ENCODE measurements at regions not wholly inside any gene's neighbourhood (a gene's known extent, or its start where the extent isn't known, plus 50 kb on each side); places are given as distances from the start of the nearest gene placed in this dataset.
"Not testable (repeated sequence)": the region's sequence is repeated elsewhere in the genome, so short reads cannot be mapped to it uniquely, and the experiment has no call there.

DNA sequence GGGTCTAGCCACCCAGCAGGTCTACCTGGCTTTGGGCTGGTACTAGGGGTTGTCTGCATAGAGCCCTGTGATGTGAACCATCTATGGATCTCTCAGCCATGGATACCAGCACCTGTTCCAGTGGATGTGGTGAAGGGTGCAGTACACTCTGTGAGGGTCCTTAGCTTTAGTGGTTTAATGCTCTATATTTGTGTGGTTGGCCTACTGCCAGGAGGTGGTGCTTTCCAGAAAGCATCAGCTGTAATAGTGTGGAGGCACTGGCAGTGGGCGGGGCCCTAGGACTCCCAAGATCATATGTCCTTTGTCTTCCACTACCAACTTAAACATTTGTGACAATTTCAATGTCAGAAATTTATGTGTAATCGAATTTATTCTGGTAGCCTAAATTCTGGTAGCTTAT, 1065.1 kb downstream of the RPIA start:
- H3K36me3 Mint-ChIP-seq (ENCODE audit: low read depth); intact Hi-C loops (cut with micrococcal nuclease); H3K4me1 Mint-ChIP-seq (ENCODE audit: low read depth); H3K4me3 Mint-ChIP-seq; H3K9me3 Mint-ChIP-seq; H3K27ac Mint-ChIP-seq; H3K27me3 Mint-ChIP-seq: not testable (repeated sequence)

DNA sequence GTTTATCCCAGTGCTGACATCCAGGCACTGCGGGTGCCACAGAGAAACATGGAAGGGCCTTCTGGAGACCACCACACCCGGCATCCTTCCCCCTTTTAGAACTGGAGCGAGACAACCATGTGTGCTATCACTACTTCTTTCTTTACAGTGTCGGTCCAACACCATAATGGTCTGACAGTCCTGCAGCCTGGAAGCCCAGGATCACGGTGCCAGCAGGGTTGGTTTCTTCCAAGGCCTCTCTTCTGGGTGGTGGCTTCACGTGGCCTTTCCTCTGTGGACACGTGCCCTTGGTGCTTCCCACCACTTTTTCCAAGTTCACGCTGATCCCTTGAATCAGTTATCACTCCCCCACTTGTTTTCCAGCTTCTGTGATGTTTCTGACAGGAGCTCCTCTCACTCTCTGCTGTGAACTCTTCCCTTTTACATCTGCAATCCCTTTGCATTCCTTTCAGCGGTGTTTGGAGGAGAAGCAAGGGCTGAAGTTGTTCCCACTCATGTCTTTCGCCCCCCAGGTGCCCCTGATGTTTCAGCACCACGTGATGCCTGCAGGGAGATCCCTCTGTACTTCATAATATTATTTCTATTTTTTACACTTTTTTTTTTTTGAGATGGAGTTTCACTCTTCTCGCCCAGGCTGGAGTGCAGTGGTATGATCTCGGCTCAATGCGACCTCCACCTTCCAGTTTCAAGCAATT, 1067.0 kb downstream of the RPIA start:
- H3K36me3 Mint-ChIP-seq (ENCODE audit: low read depth); H3K4me3 Mint-ChIP-seq; H3K4me1 Mint-ChIP-seq (ENCODE audit: low read depth); H3K9me3 Mint-ChIP-seq; H3K27ac Mint-ChIP-seq; H3K27me3 Mint-ChIP-seq; intact Hi-C loops (cut with micrococcal nuclease): not testable (repeated sequence)

DNA sequence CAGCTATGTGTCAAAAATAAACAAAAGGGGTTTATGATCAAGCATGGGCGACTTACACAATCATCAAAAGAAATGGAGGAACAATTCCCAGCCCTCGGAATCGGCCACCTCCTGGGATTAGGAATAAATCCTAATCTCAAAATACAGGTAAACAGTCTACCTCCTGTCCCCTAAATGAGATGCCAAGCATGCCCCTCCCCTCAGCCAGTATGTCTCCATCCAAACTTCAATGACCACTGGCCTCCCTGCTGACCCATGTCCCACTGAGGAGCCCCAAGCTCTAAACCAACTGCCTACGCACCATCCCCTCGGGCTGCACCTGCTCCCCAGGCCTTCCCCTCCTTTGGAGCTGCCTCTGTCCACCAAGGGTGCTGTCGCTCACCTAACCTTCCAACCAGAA, 1069.3 kb downstream of the RPIA start:
- intact Hi-C loops (cut with micrococcal nuclease); H3K36me3 Mint-ChIP-seq (ENCODE audit: low read depth); H3K4me3 Mint-ChIP-seq; H3K27me3 Mint-ChIP-seq; H3K4me1 Mint-ChIP-seq (ENCODE audit: low read depth); H3K27ac Mint-ChIP-seq: not testable (repeated sequence)
- peaks cover 25% of the 10 kb centered on the region for H3K9me3 Mint-ChIP-seq

DNA sequence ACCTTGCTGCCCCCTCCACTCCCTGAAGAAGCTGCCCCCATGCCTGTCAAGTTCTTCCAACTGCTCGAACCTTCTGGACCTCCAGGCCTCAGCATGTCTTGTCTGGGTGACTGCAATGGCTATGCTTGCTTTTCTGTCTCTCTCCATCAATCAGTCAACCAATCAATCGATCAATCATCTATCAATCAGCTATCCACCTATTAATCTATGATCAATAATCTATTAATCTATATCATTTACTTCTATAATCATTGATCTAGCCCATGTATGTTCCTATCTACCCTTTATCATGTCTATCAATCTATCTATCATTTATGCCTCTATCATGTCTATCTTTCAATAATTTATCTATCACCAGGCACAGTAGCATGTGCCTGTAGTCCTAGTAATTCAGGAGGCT, 1069.7 kb downstream of the RPIA start:
- H3K4me1 Mint-ChIP-seq (ENCODE audit: low read depth); H3K27ac Mint-ChIP-seq; intact Hi-C loops (cut with micrococcal nuclease); H3K36me3 Mint-ChIP-seq (ENCODE audit: low read depth); H3K27me3 Mint-ChIP-seq; H3K4me3 Mint-ChIP-seq: not testable (repeated sequence)
- H3K9me3 Mint-ChIP-seq, result peaks cover 25% of the 10 kb centered on the region

DNA sequence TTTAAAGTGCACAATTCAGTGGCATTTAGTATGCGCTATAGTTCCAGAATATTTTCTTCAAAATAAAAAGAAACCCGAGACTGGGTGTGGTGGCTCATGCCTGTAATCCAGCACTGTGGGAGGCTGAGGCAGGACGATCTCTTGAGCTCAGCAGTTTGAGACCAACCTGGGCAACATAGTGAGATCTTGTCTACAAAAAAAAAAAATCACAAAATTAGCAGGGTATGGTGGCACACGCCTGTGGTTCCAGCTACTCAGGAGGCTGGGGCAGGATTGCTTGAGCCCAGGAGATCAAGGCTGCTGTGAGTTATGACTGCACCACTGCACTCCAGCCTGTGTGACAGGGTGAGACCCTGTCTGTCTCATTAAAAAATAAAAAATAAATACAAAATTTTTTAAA, 1070.4 kb downstream of the RPIA start:
- H3K27me3 Mint-ChIP-seq, result peaks cover 12% of the 10 kb centered on the region
- H3K4me1 Mint-ChIP-seq (ENCODE audit: low read depth); intact Hi-C loops (cut with micrococcal nuclease); H3K36me3 Mint-ChIP-seq (ENCODE audit: low read depth); H3K27ac Mint-ChIP-seq; H3K4me3 Mint-ChIP-seq: not testable (repeated sequence)
- H3K9me3 Mint-ChIP-seq, result peaks cover 25% of the 10 kb centered on the region

DNA sequence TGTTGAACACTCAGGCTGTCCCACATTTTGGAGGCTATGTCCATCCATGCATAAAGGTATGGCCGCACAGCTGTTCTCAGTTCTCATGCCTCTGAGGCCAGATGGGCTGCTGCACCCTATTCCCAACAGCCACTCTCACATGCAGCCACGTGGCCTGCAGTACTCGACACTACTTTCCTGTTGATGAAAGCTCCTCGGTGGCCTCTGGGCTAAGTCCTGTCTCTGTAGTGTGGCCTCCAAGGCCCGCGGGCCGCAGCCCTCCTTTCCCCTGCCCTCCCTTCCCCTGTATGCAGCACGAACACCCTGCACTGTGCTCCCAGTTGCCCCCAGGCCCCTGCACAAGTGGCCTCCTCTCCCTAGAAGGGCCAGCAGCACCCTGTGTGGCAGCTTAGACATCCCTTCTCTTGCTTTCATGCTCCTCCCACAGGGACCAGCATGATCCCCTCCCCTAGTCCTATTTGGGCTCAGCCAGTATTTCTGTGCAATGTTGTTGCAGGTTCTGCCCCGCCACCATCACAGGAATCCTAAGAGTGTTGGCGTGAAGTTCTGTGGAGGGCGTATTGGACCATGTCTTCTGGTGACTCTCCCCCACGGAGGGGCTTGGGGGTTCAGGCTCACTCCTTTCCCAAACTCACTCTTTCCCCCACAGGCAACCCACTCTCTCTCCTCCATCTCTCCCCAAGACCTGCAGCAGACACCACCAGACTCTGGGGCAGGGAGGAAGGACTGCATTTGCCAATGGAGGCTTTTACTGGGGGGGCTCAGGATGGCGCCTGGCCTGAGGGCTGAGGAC, 1071.2 kb downstream of the RPIA start:
- H3K27ac Mint-ChIP-seq; H3K4me1 Mint-ChIP-seq (ENCODE audit: low read depth); H3K4me3 Mint-ChIP-seq; H3K36me3 Mint-ChIP-seq (ENCODE audit: low read depth); intact Hi-C loops (cut with micrococcal nuclease): not testable (repeated sequence)
- Mint-ChIP-seq H3K9me3 (peaks cover 21% of the 10 kb centered on the region), H3K27me3 (peaks cover 20% of the 10 kb centered on the region)

DNA sequence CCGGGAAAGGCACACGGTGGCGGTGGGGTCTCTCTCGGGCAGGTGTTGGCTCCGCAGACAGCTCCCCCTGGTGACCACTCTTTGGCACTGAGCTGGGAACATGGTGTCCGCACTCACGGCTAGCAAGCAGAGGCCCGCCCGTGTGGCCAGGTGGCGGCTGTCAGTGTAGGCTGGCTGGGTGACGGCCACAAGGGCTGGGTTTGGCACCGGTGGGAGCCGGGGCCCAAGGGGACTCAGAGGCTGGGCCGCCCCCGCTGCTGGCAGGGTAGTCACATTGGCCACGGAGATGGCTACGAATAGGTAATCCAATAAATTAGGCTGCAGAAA, 1071.7 kb downstream of the RPIA start:
- Mint-ChIP-seq H3K36me3 (ENCODE audit: low read depth) (no peaks in the 10 kb centered on the region), H3K27ac (no peak overlapping the region), H3K4me1 (ENCODE audit: low read depth) (no peaks in the 10 kb centered on the region), H3K4me3 (no peak overlapping the region), H3K9me3 (peaks cover 18% of the 10 kb centered on the region), H3K27me3 (peaks cover 25% of the 10 kb centered on the region)
- intact Hi-C loops (cut with micrococcal nuclease), result no loop called here

DNA sequence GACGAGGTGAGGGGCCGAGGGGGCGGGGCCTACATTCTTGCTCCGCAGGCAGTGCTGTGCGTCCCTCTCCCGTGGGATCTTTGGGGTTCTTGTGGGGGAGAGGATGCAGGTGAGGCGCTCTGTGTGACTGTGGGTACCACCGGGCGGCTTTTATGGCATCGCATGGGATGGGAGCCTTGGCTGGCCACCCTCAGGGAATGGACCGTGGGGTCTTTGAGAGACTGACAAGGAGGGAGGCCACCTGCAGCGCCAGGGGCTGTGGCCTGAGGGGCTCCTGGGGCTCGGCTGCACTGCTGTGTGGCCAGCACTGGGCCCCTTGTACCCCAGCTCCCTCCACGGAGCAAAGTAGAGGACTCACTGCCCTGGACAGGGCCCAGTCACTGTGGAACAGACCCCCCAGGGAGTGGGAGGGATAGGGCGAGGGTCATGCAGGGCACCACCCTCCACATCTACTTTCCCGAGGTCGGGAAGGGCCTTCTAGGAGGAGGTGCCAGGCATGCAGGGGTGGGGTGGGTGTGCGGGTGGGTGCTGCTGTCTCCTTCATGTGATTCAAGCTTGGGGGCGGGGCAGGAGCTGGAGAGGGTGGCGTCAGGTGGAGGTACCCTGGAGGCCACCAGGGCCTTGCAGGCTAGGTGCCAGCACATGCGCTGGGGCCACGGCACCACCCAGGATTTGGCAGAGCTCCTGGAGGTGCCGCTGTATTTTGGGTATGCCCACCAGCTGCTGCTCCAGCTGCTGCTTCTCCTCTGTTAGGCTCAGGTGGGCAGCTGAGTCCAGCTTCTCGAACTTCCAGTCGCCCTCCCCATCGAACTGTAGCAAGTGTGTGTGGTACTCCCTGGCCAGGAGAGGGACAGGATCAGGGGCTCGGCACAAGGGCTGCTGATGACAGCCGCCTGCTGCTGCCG, 1072.4 kb downstream of the RPIA start:
- no peaks in the 10 kb centered on the region for H3K36me3 Mint-ChIP-seq (ENCODE audit: low read depth)
- no peak overlapping the region for H3K4me3 Mint-ChIP-seq
- H3K9me3 Mint-ChIP-seq, result peaks cover 18% of the 10 kb centered on the region
- intact Hi-C loops (cut with micrococcal nuclease), result no loop called here
- peaks cover 29% of the 10 kb centered on the region for H3K27me3 Mint-ChIP-seq
- H3K27ac Mint-ChIP-seq, result no peak overlapping the region
- H3K4me1 Mint-ChIP-seq (ENCODE audit: low read depth), result no peaks in the 10 kb centered on the region

DNA sequence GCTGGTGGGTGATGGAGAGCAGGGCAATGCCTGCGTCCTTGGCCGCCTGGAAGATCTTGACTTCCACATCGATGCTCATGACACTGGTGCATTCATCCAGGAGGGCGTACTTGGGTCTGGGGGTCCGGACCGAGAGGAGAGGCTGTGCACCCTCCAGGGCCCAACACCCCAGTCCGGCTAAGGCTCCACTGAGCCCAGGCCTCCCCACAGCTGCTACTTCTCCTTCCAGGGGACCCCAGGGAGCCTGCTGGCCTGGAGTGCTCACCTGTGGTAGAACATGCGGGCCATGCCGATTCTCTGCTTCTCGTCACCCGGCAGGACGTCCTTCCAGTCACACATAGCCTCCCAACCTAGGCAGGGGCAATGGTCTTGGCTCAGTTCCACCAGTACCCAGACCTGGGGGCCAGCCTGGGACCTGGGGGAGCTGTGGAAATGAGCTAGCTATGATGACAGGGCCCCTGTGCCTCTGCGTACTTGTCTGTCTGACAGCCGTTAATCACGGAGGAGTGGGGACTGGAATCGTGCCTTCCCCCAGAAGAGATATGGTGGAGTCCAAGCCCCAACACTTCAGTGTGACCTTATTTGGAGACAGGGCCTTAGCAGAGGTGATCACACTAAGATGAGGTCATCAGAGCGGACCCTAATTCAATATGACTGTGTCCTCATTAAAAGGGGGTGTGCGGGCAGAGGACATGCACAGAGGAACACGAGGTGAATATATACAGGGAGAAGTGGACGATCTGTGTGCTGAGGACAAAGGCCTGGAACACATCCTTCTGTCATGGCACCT, 1073.3 kb downstream of the RPIA start:
- H3K4me1 Mint-ChIP-seq (ENCODE audit: low read depth); H3K36me3 Mint-ChIP-seq (ENCODE audit: low read depth); intact Hi-C loops (cut with micrococcal nuclease); H3K4me3 Mint-ChIP-seq; H3K27ac Mint-ChIP-seq: not testable (repeated sequence)
- peaks cover 32% of the 10 kb centered on the region for H3K27me3 Mint-ChIP-seq
- peaks cover 18% of the 10 kb centered on the region for H3K9me3 Mint-ChIP-seq

DNA sequence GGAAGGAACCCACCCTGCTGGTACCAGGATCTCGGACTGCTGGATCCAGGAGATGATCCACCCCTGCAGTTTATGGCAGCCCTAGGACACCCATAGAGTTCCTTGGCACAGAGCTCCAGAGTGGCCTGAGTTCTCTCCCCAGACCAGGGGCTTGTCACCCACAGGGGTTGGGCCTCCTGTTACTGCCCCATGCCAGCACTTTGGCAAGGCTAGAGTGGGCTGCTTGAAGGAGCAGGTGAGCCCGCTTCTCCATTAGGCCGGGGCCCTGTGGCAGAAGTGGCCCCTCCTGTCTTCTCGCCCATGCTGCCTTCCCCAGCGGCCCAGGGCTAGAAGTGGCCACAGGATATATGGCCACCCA, 1073.9 kb downstream of the RPIA start:
- H3K36me3 Mint-ChIP-seq (ENCODE audit: low read depth); H3K4me3 Mint-ChIP-seq; intact Hi-C loops (cut with micrococcal nuclease); H3K27ac Mint-ChIP-seq; H3K4me1 Mint-ChIP-seq (ENCODE audit: low read depth): not testable (repeated sequence)
- H3K9me3 Mint-ChIP-seq, result peaks cover 18% of the 10 kb centered on the region
- H3K27me3 Mint-ChIP-seq, result peaks cover 33% of the 10 kb centered on the region

DNA sequence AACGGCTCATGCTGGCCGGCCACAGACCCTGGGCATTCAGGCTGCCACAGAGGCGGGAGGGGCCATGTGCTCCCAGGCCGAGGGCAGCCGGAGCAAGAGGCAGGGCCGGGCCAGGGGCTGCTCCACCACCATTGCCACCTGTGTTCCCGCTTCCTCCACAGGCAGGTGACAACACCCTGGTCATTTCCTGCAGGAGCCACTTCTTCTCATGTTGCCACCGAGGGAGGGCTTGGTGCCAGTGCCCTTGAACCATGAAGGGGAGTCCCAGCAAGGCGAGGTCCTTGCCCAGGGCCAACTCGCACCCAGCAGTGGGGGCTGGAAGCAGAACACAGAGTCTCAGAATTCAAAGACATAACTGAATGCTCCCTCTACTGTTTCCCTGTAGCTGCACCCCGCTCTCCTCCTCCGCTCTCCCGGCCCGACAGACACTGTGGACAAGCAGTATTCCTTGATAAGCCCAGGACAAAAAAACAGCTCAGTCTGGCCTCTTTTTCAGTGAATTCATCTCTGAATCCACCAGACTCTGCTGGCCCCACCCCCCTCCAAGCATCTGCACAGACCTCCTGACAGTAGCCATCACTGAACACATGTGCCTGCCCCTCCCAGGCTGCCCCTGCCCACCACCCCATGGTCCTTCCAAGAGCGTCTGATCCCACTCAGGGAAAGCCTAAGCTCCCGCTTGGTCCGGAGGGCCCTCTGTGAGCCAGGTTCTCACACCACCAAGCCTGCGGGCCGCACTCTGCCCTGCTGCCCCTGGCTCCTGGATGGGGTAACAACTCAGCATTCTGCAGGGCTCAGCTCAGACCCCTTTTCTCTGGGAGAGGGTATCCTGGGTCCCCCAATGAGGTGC, 1074.9 kb downstream of the RPIA start:
- H3K4me3 Mint-ChIP-seq; H3K4me1 Mint-ChIP-seq (ENCODE audit: low read depth); H3K36me3 Mint-ChIP-seq (ENCODE audit: low read depth); H3K27ac Mint-ChIP-seq; intact Hi-C loops (cut with micrococcal nuclease): not testable (repeated sequence)
- peaks cover 18% of the 10 kb centered on the region for H3K9me3 Mint-ChIP-seq
- peaks cover 37% of the 10 kb centered on the region for H3K27me3 Mint-ChIP-seq

DNA sequence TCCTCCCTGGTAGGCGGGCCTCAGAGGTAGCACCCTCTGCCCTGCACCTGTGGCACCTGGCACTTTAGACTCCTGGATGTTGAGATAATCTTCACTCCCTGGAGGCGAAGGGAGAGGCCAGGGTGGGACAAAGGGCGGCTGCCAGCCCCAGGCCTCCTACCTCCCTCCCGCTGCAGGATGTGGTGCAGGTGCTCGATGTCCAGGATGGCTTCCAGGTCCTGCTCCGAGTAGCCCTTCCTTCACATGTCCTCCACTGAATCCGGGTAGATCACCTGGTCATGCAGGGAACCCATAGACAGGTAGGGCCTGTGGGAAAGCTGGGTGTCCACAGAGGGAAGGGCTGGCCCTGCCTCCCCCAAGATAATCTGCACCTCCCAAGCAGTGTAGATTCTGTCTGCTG, 1075.6 kb downstream of the RPIA start:
- intact Hi-C loops (cut with micrococcal nuclease); H3K4me1 Mint-ChIP-seq (ENCODE audit: low read depth); H3K4me3 Mint-ChIP-seq; H3K36me3 Mint-ChIP-seq (ENCODE audit: low read depth); H3K27ac Mint-ChIP-seq: not testable (repeated sequence)
- H3K9me3 Mint-ChIP-seq, result peaks cover 18% of the 10 kb centered on the region
- H3K27me3 Mint-ChIP-seq, result peaks cover 37% of the 10 kb centered on the region

Data from dendritic cell treated with granulocyte-macrophage colony-stimulating factor and Interleukin-4, amounts not matched to agents 40 ng/mL and 50 ng/mL, for 4 days (primary cell).